Gastrocnemius medialis (tissue), 4 donors: ENCODE measurements at regions not wholly inside any gene's neighbourhood (a gene's known extent, or its start where the extent isn't known, plus 50 kb on each side); places are given as distances from the start of the nearest gene placed in this dataset.
"Not testable (repeated sequence)": the region's sequence is repeated elsewhere in the genome, so short reads cannot be mapped to it uniquely, and the experiment has no call there.

Experiments
- ATAC-seq, 2 donors: fragments of 150-250 bp; one replicate each; pipeline ENCODE4 v1.9.1; 2016
- DNase-seq, 2 donors: peaks; one replicate each; pipeline ENCODE4 v3.0.0-alpha.2; 2019
- H3K27ac ChIP-seq, 4 donors: fragments of 200-600 bp; sonication (generic); 1 replicate in 1 of 4; 2 replicates in 3 of 4; pipeline ENCODE4 v1.5.1; 2016 to 2018; ENCODE audit warnings: mild to moderate bottlenecking in 2 of 4, moderate library complexity in 1 of 4
- H3K27me3 ChIP-seq, 3 donors: fragments of 200-600 bp; sonication (generic) in 2 of 3; 1 replicate in 1 of 3; 2 replicates in 2 of 3; pipeline versions ENCODE4 v1.5.1 to v1.6.0; 2016 to 2019; ENCODE audit warnings: mild to moderate bottlenecking in 1 of 3, moderate library complexity in 1 of 3
- H3K36me3 ChIP-seq, 2 donors: fragments of 200-600 bp; sonication (generic) in 1 of 2; one replicate each; pipeline ENCODE4 v1.5.1; 2017 to 2018
- H3K4me1 ChIP-seq, 2 donors: fragments of 200-600 bp; sonication (generic) in 1 of 2; one replicate each; pipeline ENCODE4 v1.5.1; 2016 to 2017; ENCODE audit warnings: mild to moderate bottlenecking in 2 of 2
- H3K4me3 ChIP-seq, 4 donors: fragments of 200-600 bp; sonication (generic) in 3 of 4; 1 replicate in 1 of 4; 2 replicates in 3 of 4; pipeline ENCODE4 v1.5.1; 2016 to 2019; ENCODE audit warnings: mild to moderate bottlenecking in 2 of 4
- H3K9me3 ChIP-seq, 3 donors: fragments of 200-600 bp; sonication (generic) in 2 of 3; 1 replicate in 1 of 3; 2 replicates in 2 of 3; pipeline ENCODE4 v1.5.1; 2016 to 2019
- POLR2A ChIP-seq, 2 donors: fragments of 450-650 bp; IDR thresholded peaks; one replicate each; pipeline ENCODE4 v1.6.1; 2017; ENCODE audit warnings: antibody characterized with exemption in 2 of 2, mild to moderate bottlenecking in 2 of 2, moderate library complexity in 2 of 2
- in situ Hi-C, 4 donors: fragments of 200-750 bp; cut with MboI; loops; one replicate each; pipeline versions ENCODE4 v1.15.0 to v1.8.0; 2017; ENCODE audit warnings: low sequenced_read_pairs in 4 of 4
- intact Hi-C: fragments of 100-400 bp; cut with DNase I; formaldehyde crosslinking; loops from one replicate; pipeline ENCODE4 v1.15.1; 2023; ENCODE audit warnings: low total_unique reads
- TF ChIP-seq, protein P1 (sequence below), 5 experiments: fragments of 450-650 bp in 3 of 5; fragments of 200-600 bp in 2 of 5; sonication (generic) in 2 of 5; IDR thresholded peaks in 4 of 5; conservative IDR thresholded peaks in 1 of 5; 1 replicate in 4 of 5; 2 replicates in 1 of 5; pipeline ENCODE4 v1.5.1; 2016 to 2019; ENCODE audit warnings: antibody characterized with exemption in 5 of 5, mild to moderate bottlenecking in 3 of 5, moderate library complexity in 3 of 5

GRCh38 chr4:61004651-61005170 lies 195.4 kb upstream of the ADGRL3 start:
- no peak for ATAC-seq
- no peaks in the 10 kb centered on the region for H3K4me1 ChIP-seq
- H3K36me3 ChIP-seq = no peaks in the 10 kb centered on the region
- intact Hi-C loops (no loop called here), in situ Hi-C loops (no loop called here)
- H3K4me3 ChIP-seq = no peak overlapping the region
- no peak overlapping the region for H3K27ac ChIP-seq
- no peaks in the 10 kb centered on the region for H3K9me3 ChIP-seq
- no peaks in the 10 kb centered on the region for H3K27me3 ChIP-seq
- TF ChIP-seq, protein P1, sequence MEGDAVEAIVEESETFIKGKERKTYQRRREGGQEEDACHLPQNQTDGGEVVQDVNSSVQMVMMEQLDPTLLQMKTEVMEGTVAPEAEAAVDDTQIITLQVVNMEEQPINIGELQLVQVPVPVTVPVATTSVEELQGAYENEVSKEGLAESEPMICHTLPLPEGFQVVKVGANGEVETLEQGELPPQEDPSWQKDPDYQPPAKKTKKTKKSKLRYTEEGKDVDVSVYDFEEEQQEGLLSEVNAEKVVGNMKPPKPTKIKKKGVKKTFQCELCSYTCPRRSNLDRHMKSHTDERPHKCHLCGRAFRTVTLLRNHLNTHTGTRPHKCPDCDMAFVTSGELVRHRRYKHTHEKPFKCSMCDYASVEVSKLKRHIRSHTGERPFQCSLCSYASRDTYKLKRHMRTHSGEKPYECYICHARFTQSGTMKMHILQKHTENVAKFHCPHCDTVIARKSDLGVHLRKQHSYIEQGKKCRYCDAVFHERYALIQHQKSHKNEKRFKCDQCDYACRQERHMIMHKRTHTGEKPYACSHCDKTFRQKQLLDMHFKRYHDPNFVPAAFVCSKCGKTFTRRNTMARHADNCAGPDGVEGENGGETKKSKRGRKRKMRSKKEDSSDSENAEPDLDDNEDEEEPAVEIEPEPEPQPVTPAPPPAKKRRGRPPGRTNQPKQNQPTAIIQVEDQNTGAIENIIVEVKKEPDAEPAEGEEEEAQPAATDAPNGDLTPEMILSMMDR (IDR thresholded peaks at IDR 0.05 in 4 of 5, conservative IDR thresholded peaks at IDR 0.05 in 1 of 5) = no peak
- TF ChIP-seq POLR2A (IDR thresholded peaks at IDR 0.05) = no peak
- DNase-seq = no peak

- in situ Hi-C loops = no loop called here
- H3K4me1 ChIP-seq = no peaks in the 10 kb centered on the region
- TF ChIP-seq, protein P1 (IDR thresholded peaks at IDR 0.05 in 4 of 5, conservative IDR thresholded peaks at IDR 0.05 in 1 of 5) = no peak
- TF ChIP-seq POLR2A (IDR thresholded peaks at IDR 0.05) = no peak
- DNase-seq = no peak
- H3K36me3 ChIP-seq = no peaks in the 10 kb centered on the region
- no peak for ATAC-seq
- H3K4me3 ChIP-seq = no peak overlapping the region
- no peak overlapping the region for H3K27ac ChIP-seq
- H3K27me3 ChIP-seq = no peaks in the 10 kb centered on the region
- intact Hi-C loops = no loop called here
- no peaks in the 10 kb centered on the region for H3K9me3 ChIP-seq
Observed at GRCh38 chr4:61011051-61011450, 189.1 kb upstream of the ADGRL3 start.

DNA sequence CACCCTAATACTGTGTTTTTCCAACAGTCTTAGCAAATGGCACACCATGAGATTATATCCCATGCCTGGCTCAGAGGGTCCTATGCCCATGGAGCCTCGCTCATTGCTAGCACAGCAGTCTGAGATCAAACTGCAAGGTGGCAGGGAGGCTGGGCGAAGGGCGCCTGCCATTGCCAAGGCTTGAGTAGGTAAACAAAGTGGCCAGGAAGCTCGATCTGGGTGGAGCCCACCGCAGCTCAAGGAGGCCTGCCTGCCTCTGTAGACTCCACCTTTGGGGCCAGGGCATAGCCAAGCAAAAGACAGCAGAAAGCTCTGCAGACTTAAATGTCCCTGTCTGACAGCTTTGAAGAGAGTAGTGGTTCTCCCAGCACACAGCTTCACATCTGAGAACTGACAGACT lies 188.2 kb upstream of the ADGRL3 start:
- H3K36me3 ChIP-seq, H3K27me3 ChIP-seq, ATAC-seq, H3K4me3 ChIP-seq, H3K9me3 ChIP-seq, H3K27ac ChIP-seq, in situ Hi-C loops, H3K4me1 ChIP-seq, DNase-seq, intact Hi-C loops: not testable (repeated sequence)

DNA sequence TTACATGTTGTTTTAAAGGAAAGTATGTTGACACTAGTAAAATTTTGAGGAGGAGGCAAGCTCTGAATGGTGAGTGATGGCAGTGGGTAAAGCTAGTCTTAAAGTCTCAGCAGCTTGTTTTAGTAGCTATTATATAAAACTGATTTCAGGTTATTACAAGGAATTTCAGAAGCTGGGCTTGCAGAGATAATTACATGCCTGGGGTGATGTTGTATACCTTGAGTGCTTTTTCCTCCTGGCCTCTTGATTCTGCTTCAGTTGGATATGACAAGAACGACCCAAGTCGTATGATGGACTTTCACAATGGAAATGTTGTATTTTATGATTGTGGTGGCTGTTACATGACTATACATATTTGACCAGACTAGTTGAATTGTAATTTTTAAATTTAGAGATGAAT lies 175.5 kb upstream of the ADGRL3 start:
- intact Hi-C loops (no loop called here), in situ Hi-C loops (no loop called here)
- Histone ChIP-seq H3K9me3 (no peaks in the 10 kb centered on the region), H3K27me3 (no peaks in the 10 kb centered on the region), H3K4me1 (no peaks in the 10 kb centered on the region), H3K4me3 (no peak overlapping the region), H3K27ac (no peak overlapping the region), H3K36me3 (no peaks in the 10 kb centered on the region)
- no peak for ATAC-seq
- DNase-seq = no peak
- TF ChIP-seq, protein P1 (IDR thresholded peaks at IDR 0.05 in 4 of 5, conservative IDR thresholded peaks at IDR 0.05 in 1 of 5) = no peak
- no peak for TF ChIP-seq POLR2A (IDR thresholded peaks at IDR 0.05)

DNA sequence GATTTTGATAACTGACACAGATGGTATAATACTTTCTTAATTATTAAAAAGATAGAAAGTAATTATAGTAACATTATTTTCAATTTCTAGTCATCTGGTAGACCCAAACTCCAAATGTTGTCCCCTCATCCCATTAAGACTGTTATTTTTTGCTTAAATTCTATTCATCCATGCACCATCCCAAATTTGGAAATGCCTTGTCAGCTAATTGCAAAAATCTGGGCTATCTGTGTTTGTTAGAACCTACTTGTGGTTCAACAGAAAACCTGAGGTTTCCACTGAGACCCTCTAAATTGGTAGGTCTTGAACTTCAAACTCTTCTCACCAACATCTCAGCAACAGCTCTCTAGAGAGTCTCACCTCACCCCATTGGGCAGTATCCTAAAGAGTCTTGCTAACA lies 172.2 kb upstream of the ADGRL3 start:
- no peak for ATAC-seq
- no peak overlapping the region for H3K4me3 ChIP-seq
- no peaks in the 10 kb centered on the region for H3K27me3 ChIP-seq
- TF ChIP-seq, protein P1 (IDR thresholded peaks at IDR 0.05 in 4 of 5, conservative IDR thresholded peaks at IDR 0.05 in 1 of 5) = no peak
- TF ChIP-seq POLR2A (IDR thresholded peaks at IDR 0.05) = no peak
- intact Hi-C loops = no loop called here
- H3K36me3 ChIP-seq = no peaks in the 10 kb centered on the region
- H3K9me3 ChIP-seq = no peaks in the 10 kb centered on the region
- no peaks in the 10 kb centered on the region for H3K4me1 ChIP-seq
- no peak overlapping the region for H3K27ac ChIP-seq
- in situ Hi-C loops = no loop called here
- no peak for DNase-seq
